ENCODE measurements at regions not wholly inside any gene's neighbourhood (a gene's known extent, or its start where the extent isn't known, plus 50 kb on each side); places are given as distances from the start of the nearest gene placed in this dataset.

GRCh38 chr2:186977433-186978045, 128.6 kb upstream of the ZSWIM2 start:
- TF ChIP-seq, protein P1, sequence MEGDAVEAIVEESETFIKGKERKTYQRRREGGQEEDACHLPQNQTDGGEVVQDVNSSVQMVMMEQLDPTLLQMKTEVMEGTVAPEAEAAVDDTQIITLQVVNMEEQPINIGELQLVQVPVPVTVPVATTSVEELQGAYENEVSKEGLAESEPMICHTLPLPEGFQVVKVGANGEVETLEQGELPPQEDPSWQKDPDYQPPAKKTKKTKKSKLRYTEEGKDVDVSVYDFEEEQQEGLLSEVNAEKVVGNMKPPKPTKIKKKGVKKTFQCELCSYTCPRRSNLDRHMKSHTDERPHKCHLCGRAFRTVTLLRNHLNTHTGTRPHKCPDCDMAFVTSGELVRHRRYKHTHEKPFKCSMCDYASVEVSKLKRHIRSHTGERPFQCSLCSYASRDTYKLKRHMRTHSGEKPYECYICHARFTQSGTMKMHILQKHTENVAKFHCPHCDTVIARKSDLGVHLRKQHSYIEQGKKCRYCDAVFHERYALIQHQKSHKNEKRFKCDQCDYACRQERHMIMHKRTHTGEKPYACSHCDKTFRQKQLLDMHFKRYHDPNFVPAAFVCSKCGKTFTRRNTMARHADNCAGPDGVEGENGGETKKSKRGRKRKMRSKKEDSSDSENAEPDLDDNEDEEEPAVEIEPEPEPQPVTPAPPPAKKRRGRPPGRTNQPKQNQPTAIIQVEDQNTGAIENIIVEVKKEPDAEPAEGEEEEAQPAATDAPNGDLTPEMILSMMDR (IDR thresholded peaks at IDR 0.05; ENCODE audit: insufficient read depth, low read depth, low read length) = no peak
- no peak for TF ChIP-seq EZH2 (IDR thresholded peaks at IDR 0.05; ENCODE audit: insufficient read depth, low read length)
